Neural cell (in vitro differentiated cells): ENCODE measurements at regions not wholly inside any gene's neighbourhood (a gene's known extent, or its start where the extent isn't known, plus 50 kb on each side); places are given as distances from the start of the nearest gene placed in this dataset.

ENCODE experiments used
- EP300 ChIP-seq: fragments of 450-650 bp; conservative IDR thresholded peaks from 2 replicates; pipeline ENCODE4 v1.6.1; 2014; ENCODE audit warnings: antibody characterized with exemption, mild to moderate bottlenecking, moderate library complexity; ENCODE audit not compliant: poor library complexity, severe bottlenecking
- EZH2 ChIP-seq: fragments of 200-600, 300-800 bp; shearing (Covaris generic), sonication (generic); IDR thresholded peaks from 2 replicates; pipeline ENCODE4 v1.6.1; 2014; ENCODE audit warnings: antibody characterized with exemption, low read length, borderline replicate concordance, mild to moderate bottlenecking; ENCODE audit not compliant: insufficient read depth, poor library complexity, severe bottlenecking
- MXI1 ChIP-seq: fragments of 450-650 bp; conservative IDR thresholded peaks from 2 replicates; pipeline ENCODE4 v1.6.1; 2014; ENCODE audit warnings: antibody characterized with exemption, mild to moderate bottlenecking; ENCODE audit not compliant: poor library complexity, severe bottlenecking
- POLR2AphosphoS5 ChIP-seq: IDR thresholded peaks from 2 replicates; pipeline ENCODE4 v1.6.1; 2012
- RAD21 ChIP-seq: fragments of 450-650 bp; conservative IDR thresholded peaks from 2 replicates; pipeline ENCODE4 v1.6.1; 2014; ENCODE audit warnings: antibody characterized with exemption, mild to moderate bottlenecking, moderate library complexity
- TAF1 ChIP-seq: IDR thresholded peaks from 2 replicates; pipeline ENCODE4 v1.6.1; 2012; ENCODE audit warnings: low read depth
- TF ChIP-seq, protein P1 (sequence below): fragments of 450-650 bp; IDR thresholded peaks from 2 replicates; pipeline ENCODE4 v1.5.1; 2014; ENCODE audit warnings: antibody characterized with exemption, mild to moderate bottlenecking, moderate library complexity; ENCODE audit not compliant: poor library complexity, severe bottlenecking

DNA sequence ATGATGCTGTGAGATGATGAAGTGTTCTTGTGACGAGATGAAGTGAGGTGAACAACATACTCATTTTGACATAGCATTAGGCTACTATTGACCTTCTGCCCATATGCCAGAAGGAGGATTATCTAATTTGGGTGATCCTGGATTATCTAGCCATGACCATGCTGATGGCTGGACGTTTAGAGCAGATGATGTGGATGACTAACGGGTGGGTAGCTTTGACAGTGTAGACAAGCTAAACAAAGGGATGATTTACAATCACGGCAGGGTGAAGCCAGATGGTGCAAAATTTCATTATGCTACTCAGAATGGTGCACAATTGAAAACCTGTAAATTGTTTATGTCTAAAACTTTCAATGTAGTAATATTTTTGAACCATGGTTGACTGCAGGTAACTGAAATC lies 2403.4 kb upstream of the ACO1 start:
- no peak for TF ChIP-seq POLR2AphosphoS5
- no peak for TF ChIP-seq RAD21
- TF ChIP-seq, protein P1, sequence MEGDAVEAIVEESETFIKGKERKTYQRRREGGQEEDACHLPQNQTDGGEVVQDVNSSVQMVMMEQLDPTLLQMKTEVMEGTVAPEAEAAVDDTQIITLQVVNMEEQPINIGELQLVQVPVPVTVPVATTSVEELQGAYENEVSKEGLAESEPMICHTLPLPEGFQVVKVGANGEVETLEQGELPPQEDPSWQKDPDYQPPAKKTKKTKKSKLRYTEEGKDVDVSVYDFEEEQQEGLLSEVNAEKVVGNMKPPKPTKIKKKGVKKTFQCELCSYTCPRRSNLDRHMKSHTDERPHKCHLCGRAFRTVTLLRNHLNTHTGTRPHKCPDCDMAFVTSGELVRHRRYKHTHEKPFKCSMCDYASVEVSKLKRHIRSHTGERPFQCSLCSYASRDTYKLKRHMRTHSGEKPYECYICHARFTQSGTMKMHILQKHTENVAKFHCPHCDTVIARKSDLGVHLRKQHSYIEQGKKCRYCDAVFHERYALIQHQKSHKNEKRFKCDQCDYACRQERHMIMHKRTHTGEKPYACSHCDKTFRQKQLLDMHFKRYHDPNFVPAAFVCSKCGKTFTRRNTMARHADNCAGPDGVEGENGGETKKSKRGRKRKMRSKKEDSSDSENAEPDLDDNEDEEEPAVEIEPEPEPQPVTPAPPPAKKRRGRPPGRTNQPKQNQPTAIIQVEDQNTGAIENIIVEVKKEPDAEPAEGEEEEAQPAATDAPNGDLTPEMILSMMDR, result no peak
- TF ChIP-seq EZH2, result no peak
- TF ChIP-seq EP300, result no peak
- no peak for TF ChIP-seq MXI1
- no peak for TF ChIP-seq TAF1
